Nephron progenitor cell (in vitro differentiated cells): ENCODE measurements at regions not wholly inside any gene's neighbourhood (a gene's known extent, or its start where the extent isn't known, plus 50 kb on each side); places are given as distances from the start of the nearest gene placed in this dataset.

Source experiments
- DNase-seq: peaks from one replicate; pipeline ENCODE4 v3.0.0; 2021
- H3K27ac Mint-ChIP-seq: 2 replicates; pipeline ENCODE4 v1.8.0; 2021; ENCODE audit warnings: mild to moderate bottlenecking, moderate library complexity, mixed read lengths
- H3K27me3 Mint-ChIP-seq: 2 replicates; pipeline ENCODE4 v1.8.0; 2021; ENCODE audit warnings: mild to moderate bottlenecking, low read depth, mixed read lengths; ENCODE audit not compliant: poor library complexity
- H3K36me3 Mint-ChIP-seq: 2 replicates; pipeline ENCODE4 v1.8.0; 2021; ENCODE audit warnings: low read depth, mixed read lengths
- H3K4me1 Mint-ChIP-seq: 2 replicates; pipeline ENCODE4 v1.8.0; 2021; ENCODE audit warnings: mixed read lengths
- H3K4me3 Mint-ChIP-seq: 2 replicates; pipeline ENCODE4 v1.8.0; 2021; ENCODE audit warnings: mild to moderate bottlenecking, moderate library complexity, mixed read lengths
- H3K9me3 Mint-ChIP-seq: 2 replicates; pipeline ENCODE4 v1.8.0; 2021; ENCODE audit warnings: mild to moderate bottlenecking, moderate library complexity, mixed read lengths
- CTCF ChIP-seq: fragments of 200-600 bp; sonication (generic); IDR thresholded peaks from 2 replicates; pipeline ENCODE4 v1.5.0; 2021; ENCODE audit warnings: antibody characterized with exemption

- H3K27ac Mint-ChIP-seq = no peak overlapping the region
- TF ChIP-seq CTCF = no peak
- H3K9me3 Mint-ChIP-seq = no peaks in the 10 kb centered on the region
- H3K4me1 Mint-ChIP-seq = peaks cover 28% of the 10 kb centered on the region
- H3K36me3 Mint-ChIP-seq = no peaks in the 10 kb centered on the region
- H3K4me3 Mint-ChIP-seq = no peak overlapping the region
- H3K27me3 Mint-ChIP-seq = no peaks in the 10 kb centered on the region
- DNase-seq = no peak
Observed at GRCh38 chr18:2330764-2331163, 240.5 kb downstream of the METTL4 start.

- Mint-ChIP-seq H3K4me1 (peaks cover 28% of the 10 kb centered on the region), H3K27ac (no peak overlapping the region), H3K36me3 (no peaks in the 10 kb centered on the region), H3K4me3 (no peak overlapping the region), H3K9me3 (no peaks in the 10 kb centered on the region), H3K27me3 (no peaks in the 10 kb centered on the region)
- no peak for TF ChIP-seq CTCF
- no peak for DNase-seq
Observed at GRCh38 chr18:2331491-2331890, 239.8 kb downstream of the METTL4 start.

DNA sequence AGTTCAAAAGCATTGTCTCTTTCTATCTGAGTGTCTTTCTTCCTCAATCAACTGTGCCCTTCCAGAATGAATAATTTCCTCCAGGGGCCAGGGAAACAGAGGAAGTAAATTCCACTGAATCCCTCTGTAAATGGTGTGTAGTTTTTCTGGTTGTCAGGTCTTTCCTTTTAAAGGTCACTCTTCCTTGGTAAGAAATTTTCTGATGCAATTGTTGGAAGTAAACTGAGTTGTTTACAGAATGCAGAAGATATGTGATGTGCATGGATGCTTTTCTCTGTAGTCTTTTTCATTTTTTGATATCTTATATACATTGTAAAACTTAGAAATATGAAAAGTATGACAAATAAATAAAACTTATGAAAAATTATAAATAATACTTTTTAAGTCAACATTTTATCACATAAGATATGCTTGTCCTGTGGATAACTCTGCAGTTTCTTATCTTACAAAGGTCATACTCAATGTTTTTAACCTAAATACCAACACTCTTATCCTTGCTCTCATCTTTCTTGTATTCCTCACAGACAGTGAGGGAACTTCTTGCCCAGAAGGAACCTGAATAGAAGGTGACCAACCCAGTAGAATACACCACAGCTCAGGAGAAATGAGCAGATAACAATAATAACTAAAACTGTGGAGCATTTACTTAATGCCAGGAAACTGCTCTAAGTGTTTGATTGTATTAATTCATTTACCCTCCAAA lies 234.5 kb downstream of the METTL4 start:
- Mint-ChIP-seq H3K4me3 (no peak overlapping the region), H3K36me3 (peaks cover 7% of the 10 kb centered on the region), H3K9me3 (peaks cover 12% of the 10 kb centered on the region), H3K27me3 (no peaks in the 10 kb centered on the region), H3K27ac (no peak overlapping the region), H3K4me1 (peaks cover 10% of the 10 kb centered on the region)
- DNase-seq = no peak
- no peak for TF ChIP-seq CTCF

GRCh38 chr18:2337552-2338141 lies 233.7 kb downstream of the METTL4 start:
- H3K4me1 Mint-ChIP-seq = peaks cover 7% of the 10 kb centered on the region
- H3K27me3 Mint-ChIP-seq = no peaks in the 10 kb centered on the region
- no peak overlapping the region for H3K4me3 Mint-ChIP-seq
- H3K9me3 Mint-ChIP-seq = peaks cover 19% of the 10 kb centered on the region
- H3K27ac Mint-ChIP-seq = no peak overlapping the region
- no peak for DNase-seq
- peak; percentile 34 for TF ChIP-seq CTCF
- peaks cover 7% of the 10 kb centered on the region for H3K36me3 Mint-ChIP-seq

GRCh38 chr18:2338601-2339000 lies 232.7 kb downstream of the METTL4 start:
- no peak for TF ChIP-seq CTCF
- Mint-ChIP-seq H3K4me3 (no peak overlapping the region), H3K27me3 (no peaks in the 10 kb centered on the region), H3K36me3 (peaks cover 7% of the 10 kb centered on the region), H3K9me3 (peaks cover 22% of the 10 kb centered on the region), H3K27ac (no peak overlapping the region), H3K4me1 (peaks cover 7% of the 10 kb centered on the region)
- no peak for DNase-seq

GRCh38 chr18:2340335-2340734 lies 231.0 kb downstream of the METTL4 start:
- peaks cover 26% of the 10 kb centered on the region for H3K9me3 Mint-ChIP-seq
- H3K4me1 Mint-ChIP-seq = peaks cover 7% of the 10 kb centered on the region
- H3K27ac Mint-ChIP-seq = peak overlapping the region; percentile 95
- no peak for DNase-seq
- no peaks in the 10 kb centered on the region for H3K27me3 Mint-ChIP-seq
- no peak overlapping the region for H3K4me3 Mint-ChIP-seq
- H3K36me3 Mint-ChIP-seq = peaks cover 7% of the 10 kb centered on the region
- TF ChIP-seq CTCF = no peak
